ENCODE measurements at regions not wholly inside any gene's neighbourhood (a gene's known extent, or its start where the extent isn't known, plus 50 kb on each side); places are given as distances from the start of the nearest gene placed in this dataset.
"Not testable (repeated sequence)": the region's sequence is repeated elsewhere in the genome, so short reads cannot be mapped to it uniquely, and the experiment has no call there.

DNA sequence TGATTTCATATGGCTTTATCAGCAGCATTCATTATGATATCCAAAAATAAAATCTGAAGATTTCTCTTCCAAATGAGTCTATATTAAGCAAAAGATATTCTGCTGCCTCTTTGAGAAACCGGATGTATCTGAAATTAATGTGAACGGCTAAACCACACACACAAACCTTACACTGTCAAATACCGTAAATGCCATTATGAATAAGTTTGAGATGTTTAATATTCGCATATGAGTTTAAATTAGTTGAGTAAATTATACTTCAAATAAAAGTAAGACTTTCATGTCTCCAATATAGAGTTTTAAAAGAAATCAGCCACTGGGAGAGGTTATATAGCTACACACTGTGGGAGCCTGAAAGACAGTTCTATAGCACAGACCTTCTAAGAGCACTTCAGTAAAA is 566.6 kb upstream of the CHD1 start:
- not testable (repeated sequence) for H3K36me3 ChIP-seq (ENCODE audit: control insufficient read depth in 2 of 2, insufficient read depth in 2 of 2, low read length in 1 of 2); H3K27ac ChIP-seq (ENCODE audit: low read depth in 1 of 2, low read length in 1 of 2); H3K27me3 ChIP-seq (ENCODE audit: control insufficient read depth in 2 of 2, insufficient read depth in 1 of 2, low read length in 1 of 2); H3K4me3 ChIP-seq (ENCODE audit: low read length in 2 of 2); H3K9me3 ChIP-seq (ENCODE audit: control insufficient read depth in 2 of 2, insufficient read depth in 1 of 2, low read length in 1 of 2); H3K4me1 ChIP-seq (ENCODE audit: control insufficient read depth in 2 of 2, insufficient read depth in 2 of 2, low read length in 2 of 2); DNase-seq (ENCODE audit: low read depth in 6 of 9, low spot score in 9 of 9)
- WGBS: 94% methylated on average over 4 of the region's 4 CpGs

GRCh38 chr5:99478450-99478849 is 549.6 kb upstream of the CHD1 start:
- H3K4me3 ChIP-seq (ENCODE audit: low read length in 2 of 2); H3K4me1 ChIP-seq (ENCODE audit: control insufficient read depth in 2 of 2, insufficient read depth in 2 of 2, low read length in 2 of 2); H3K27ac ChIP-seq (ENCODE audit: low read depth in 1 of 2, low read length in 1 of 2); DNase-seq (ENCODE audit: low read depth in 6 of 9, low spot score in 9 of 9); H3K36me3 ChIP-seq (ENCODE audit: control insufficient read depth in 2 of 2, insufficient read depth in 2 of 2, low read length in 1 of 2); H3K9me3 ChIP-seq (ENCODE audit: control insufficient read depth in 2 of 2, insufficient read depth in 1 of 2, low read length in 1 of 2); H3K27me3 ChIP-seq (ENCODE audit: control insufficient read depth in 2 of 2, insufficient read depth in 1 of 2, low read length in 1 of 2): not testable (repeated sequence)
- WGBS: 94% methylated on average over 2 of the region's 2 CpGs

DNA sequence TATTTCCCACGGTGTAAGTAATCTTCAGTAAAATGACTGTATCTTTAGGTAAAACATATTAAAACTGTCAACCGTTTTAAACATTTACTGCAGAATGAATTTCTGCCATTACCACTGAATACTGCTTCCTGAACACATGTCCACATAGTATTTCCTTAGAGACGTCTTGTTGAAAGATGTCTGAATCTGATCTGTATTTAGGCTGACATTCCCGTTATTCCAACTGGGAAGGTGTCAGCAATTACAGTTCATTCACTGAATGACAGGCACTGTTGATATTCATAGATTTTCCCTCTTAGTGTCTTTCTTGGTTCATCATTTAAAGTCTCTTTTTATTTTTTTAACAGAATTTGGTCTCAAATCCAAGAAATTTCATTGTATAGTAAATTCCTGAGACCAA is 544.5 kb upstream of the CHD1 start:
- not testable (repeated sequence) for DNase-seq (ENCODE audit: low read depth in 6 of 9, low spot score in 9 of 9)

DNA sequence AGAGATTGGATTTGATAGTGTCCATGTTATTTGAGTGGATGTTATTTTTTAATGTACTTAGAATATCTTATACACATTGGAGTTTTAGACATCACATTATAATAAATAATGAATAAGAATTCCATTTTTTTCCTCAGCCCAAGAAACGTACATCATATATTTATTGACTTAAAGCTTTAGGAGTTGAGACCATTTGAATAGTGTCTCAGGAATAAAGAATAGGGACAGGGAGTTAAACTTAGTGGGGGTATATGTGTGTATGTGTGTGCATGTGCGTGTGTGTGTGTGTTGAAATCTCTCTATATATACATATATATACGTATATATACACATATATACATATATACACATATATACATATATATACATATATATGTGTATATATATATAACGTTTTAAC is 542.9 kb upstream of the CHD1 start:
- DNase-seq (ENCODE audit: low read depth in 6 of 9, low spot score in 9 of 9): not testable (repeated sequence)

More for the DNA sequence above, 544.5 kb upstream of the CHD1 start:
- H3K4me1 ChIP-seq (ENCODE audit: control insufficient read depth in 2 of 2, insufficient read depth in 2 of 2, low read length in 2 of 2); H3K4me3 ChIP-seq (ENCODE audit: low read length in 2 of 2); H3K27ac ChIP-seq (ENCODE audit: low read depth in 1 of 2, low read length in 1 of 2); H3K27me3 ChIP-seq (ENCODE audit: control insufficient read depth in 2 of 2, insufficient read depth in 1 of 2, low read length in 1 of 2); H3K9me3 ChIP-seq (ENCODE audit: control insufficient read depth in 2 of 2, insufficient read depth in 1 of 2, low read length in 1 of 2); H3K36me3 ChIP-seq (ENCODE audit: control insufficient read depth in 2 of 2, insufficient read depth in 2 of 2, low read length in 1 of 2): not testable (repeated sequence)
- WGBS: 60% methylated on average over 4 of the region's 4 CpGs

GRCh38 chr5:99471178-99471577 is 542.4 kb upstream of the CHD1 start:
- DNase-seq (ENCODE audit: low read depth in 6 of 9, low spot score in 9 of 9): not testable (repeated sequence)
- WGBS: 98% methylated on average over 1 of the region's 1 CpG

More for the DNA sequence above, 542.9 kb upstream of the CHD1 start:
- not testable (repeated sequence) for H3K4me1 ChIP-seq (ENCODE audit: control insufficient read depth in 2 of 2, insufficient read depth in 2 of 2, low read length in 2 of 2); H3K27ac ChIP-seq (ENCODE audit: low read depth in 1 of 2, low read length in 1 of 2); H3K36me3 ChIP-seq (ENCODE audit: control insufficient read depth in 2 of 2, insufficient read depth in 2 of 2, low read length in 1 of 2); H3K4me3 ChIP-seq (ENCODE audit: low read length in 2 of 2); H3K27me3 ChIP-seq (ENCODE audit: control insufficient read depth in 2 of 2, insufficient read depth in 1 of 2, low read length in 1 of 2); H3K9me3 ChIP-seq (ENCODE audit: control insufficient read depth in 2 of 2, insufficient read depth in 1 of 2, low read length in 1 of 2)
- WGBS: 92% methylated on average over 4 of the region's 4 CpGs

GRCh38 chr5:99470636-99471035 is 541.8 kb upstream of the CHD1 start:
- not testable (repeated sequence) for H3K4me3 ChIP-seq (ENCODE audit: low read length in 2 of 2); H3K4me1 ChIP-seq (ENCODE audit: control insufficient read depth in 2 of 2, insufficient read depth in 2 of 2, low read length in 2 of 2); H3K27ac ChIP-seq (ENCODE audit: low read depth in 1 of 2, low read length in 1 of 2); H3K27me3 ChIP-seq (ENCODE audit: control insufficient read depth in 2 of 2, insufficient read depth in 1 of 2, low read length in 1 of 2); DNase-seq (ENCODE audit: low read depth in 6 of 9, low spot score in 9 of 9); H3K36me3 ChIP-seq (ENCODE audit: control insufficient read depth in 2 of 2, insufficient read depth in 2 of 2, low read length in 1 of 2); H3K9me3 ChIP-seq (ENCODE audit: control insufficient read depth in 2 of 2, insufficient read depth in 1 of 2, low read length in 1 of 2)
- WGBS: 88% methylated on average over 3 of the region's 3 CpGs

More at GRCh38 chr5:99471178-99471577, 542.4 kb upstream of the CHD1 start:
- not testable (repeated sequence) for H3K4me3 ChIP-seq (ENCODE audit: low read length in 2 of 2); H3K27me3 ChIP-seq (ENCODE audit: control insufficient read depth in 2 of 2, insufficient read depth in 1 of 2, low read length in 1 of 2); H3K4me1 ChIP-seq (ENCODE audit: control insufficient read depth in 2 of 2, insufficient read depth in 2 of 2, low read length in 2 of 2); H3K27ac ChIP-seq (ENCODE audit: low read depth in 1 of 2, low read length in 1 of 2); H3K9me3 ChIP-seq (ENCODE audit: control insufficient read depth in 2 of 2, insufficient read depth in 1 of 2, low read length in 1 of 2); H3K36me3 ChIP-seq (ENCODE audit: control insufficient read depth in 2 of 2, insufficient read depth in 2 of 2, low read length in 1 of 2)

DNA sequence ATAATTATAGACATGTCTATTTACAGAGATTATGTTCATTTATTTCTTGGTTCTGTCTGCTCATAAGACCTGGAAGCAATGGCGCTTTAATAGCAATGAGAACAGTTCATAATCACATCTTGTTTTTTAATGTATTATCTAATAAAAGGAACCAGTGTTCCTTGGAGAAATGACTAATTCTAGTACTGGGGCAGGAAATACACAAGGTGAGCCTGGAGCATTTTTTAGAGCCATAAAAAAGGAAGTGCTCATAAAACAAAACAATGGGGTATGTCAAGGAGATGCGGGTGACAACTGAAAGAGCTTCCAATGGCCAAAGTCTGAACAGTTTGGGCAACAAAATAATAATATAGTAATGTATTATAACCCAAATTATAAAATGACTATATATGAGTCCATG is 531.9 kb upstream of the CHD1 start:
- 54% methylated on average over 2 of the region's 2 CpGs for WGBS
- no peaks in the 10 kb centered on the region for H3K27me3 ChIP-seq (ENCODE audit: control insufficient read depth in 2 of 2, insufficient read depth in 1 of 2, low read length in 1 of 2)
- no peaks in the 10 kb centered on the region for H3K36me3 ChIP-seq (ENCODE audit: control insufficient read depth in 2 of 2, insufficient read depth in 2 of 2, low read length in 1 of 2)
- no peaks in the 10 kb centered on the region for H3K4me1 ChIP-seq (ENCODE audit: control insufficient read depth in 2 of 2, insufficient read depth in 2 of 2, low read length in 2 of 2)
- H3K4me3 ChIP-seq (ENCODE audit: low read length in 2 of 2): no peak overlapping the region
- no peak for DNase-seq (ENCODE audit: low read depth in 6 of 9, low spot score in 9 of 9)
- H3K27ac ChIP-seq (ENCODE audit: low read depth in 1 of 2, low read length in 1 of 2): no peak overlapping the region
- no peaks in the 10 kb centered on the region for H3K9me3 ChIP-seq (ENCODE audit: control insufficient read depth in 2 of 2, insufficient read depth in 1 of 2, low read length in 1 of 2)

- no peaks in the 10 kb centered on the region for H3K4me1 ChIP-seq (ENCODE audit: control insufficient read depth in 2 of 2, insufficient read depth in 2 of 2, low read length in 2 of 2)
- H3K9me3 ChIP-seq (ENCODE audit: control insufficient read depth in 2 of 2, insufficient read depth in 1 of 2, low read length in 1 of 2): no peaks in the 10 kb centered on the region
- H3K27ac ChIP-seq (ENCODE audit: low read depth in 1 of 2, low read length in 1 of 2): no peak overlapping the region
- no peaks in the 10 kb centered on the region for H3K36me3 ChIP-seq (ENCODE audit: control insufficient read depth in 2 of 2, insufficient read depth in 2 of 2, low read length in 1 of 2)
- DNase-seq (ENCODE audit: low read depth in 6 of 9, low spot score in 9 of 9): no peak
- 94% methylated on average over 2 of the region's 2 CpGs for WGBS
- H3K4me3 ChIP-seq (ENCODE audit: low read length in 2 of 2): no peak overlapping the region
- no peaks in the 10 kb centered on the region for H3K27me3 ChIP-seq (ENCODE audit: control insufficient read depth in 2 of 2, insufficient read depth in 1 of 2, low read length in 1 of 2)
Observed at GRCh38 chr5:99453196-99453595, 524.4 kb upstream of the CHD1 start.

GRCh38 chr5:99449786-99450185 is 521.0 kb upstream of the CHD1 start:
- Histone ChIP-seq H3K36me3 (ENCODE audit: control insufficient read depth in 2 of 2, insufficient read depth in 2 of 2, low read length in 1 of 2) (no peaks in the 10 kb centered on the region), H3K27me3 (ENCODE audit: control insufficient read depth in 2 of 2, insufficient read depth in 1 of 2, low read length in 1 of 2) (no peaks in the 10 kb centered on the region), H3K27ac (ENCODE audit: low read depth in 1 of 2, low read length in 1 of 2) (no peak overlapping the region), H3K4me1 (ENCODE audit: control insufficient read depth in 2 of 2, insufficient read depth in 2 of 2, low read length in 2 of 2) (no peaks in the 10 kb centered on the region), H3K9me3 (ENCODE audit: control insufficient read depth in 2 of 2, insufficient read depth in 1 of 2, low read length in 1 of 2) (no peaks in the 10 kb centered on the region), H3K4me3 (ENCODE audit: low read length in 2 of 2) (no peak overlapping the region)
- DNase-seq (ENCODE audit: low read depth in 6 of 9, low spot score in 9 of 9): no peak
- WGBS: 61% methylated on average over 3 of the region's 3 CpGs

DNA sequence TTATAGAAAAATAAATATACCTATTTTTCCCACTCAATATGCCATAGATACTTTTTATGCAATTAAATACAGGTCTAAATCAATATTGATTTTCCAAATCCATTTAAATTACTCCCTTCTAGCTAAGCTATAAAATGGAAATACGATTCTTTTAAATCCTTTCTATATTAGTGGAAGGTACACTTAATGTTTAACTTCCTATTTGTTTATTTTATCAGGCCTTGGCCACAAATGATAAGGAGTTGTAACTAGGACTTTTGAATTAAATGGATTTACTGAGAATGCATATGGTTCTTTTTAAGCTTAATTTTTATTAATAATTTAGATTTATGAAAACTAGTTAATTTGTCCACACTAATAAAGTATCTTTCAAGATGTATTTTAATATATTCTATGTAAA is 517.0 kb upstream of the CHD1 start:
- no peak overlapping the region for H3K27ac ChIP-seq (ENCODE audit: low read depth in 1 of 2, low read length in 1 of 2)
- no peaks in the 10 kb centered on the region for H3K4me1 ChIP-seq (ENCODE audit: control insufficient read depth in 2 of 2, insufficient read depth in 2 of 2, low read length in 2 of 2)
- no peaks in the 10 kb centered on the region for H3K36me3 ChIP-seq (ENCODE audit: control insufficient read depth in 2 of 2, insufficient read depth in 2 of 2, low read length in 1 of 2)
- H3K4me3 ChIP-seq (ENCODE audit: low read length in 2 of 2): no peak overlapping the region
- DNase-seq (ENCODE audit: low read depth in 6 of 9, low spot score in 9 of 9): no peak
- WGBS: 89% methylated on average over 1 of the region's 1 CpG
- H3K9me3 ChIP-seq (ENCODE audit: control insufficient read depth in 2 of 2, insufficient read depth in 1 of 2, low read length in 1 of 2): no peaks in the 10 kb centered on the region
- H3K27me3 ChIP-seq (ENCODE audit: control insufficient read depth in 2 of 2, insufficient read depth in 1 of 2, low read length in 1 of 2): no peaks in the 10 kb centered on the region

Data from thymus (tissue), 11 donors.